ENCODE measurements at regions not wholly inside any gene's neighbourhood (a gene's known extent, or its start where the extent isn't known, plus 50 kb on each side); places are given as distances from the start of the nearest gene placed in this dataset.
A peak's percentile ranks its signal among the peaks of the same experiment; 100 is the strongest.
"Not testable (repeated sequence)": the region's sequence is repeated elsewhere in the genome, so short reads cannot be mapped to it uniquely, and the experiment has no call there.

DNA sequence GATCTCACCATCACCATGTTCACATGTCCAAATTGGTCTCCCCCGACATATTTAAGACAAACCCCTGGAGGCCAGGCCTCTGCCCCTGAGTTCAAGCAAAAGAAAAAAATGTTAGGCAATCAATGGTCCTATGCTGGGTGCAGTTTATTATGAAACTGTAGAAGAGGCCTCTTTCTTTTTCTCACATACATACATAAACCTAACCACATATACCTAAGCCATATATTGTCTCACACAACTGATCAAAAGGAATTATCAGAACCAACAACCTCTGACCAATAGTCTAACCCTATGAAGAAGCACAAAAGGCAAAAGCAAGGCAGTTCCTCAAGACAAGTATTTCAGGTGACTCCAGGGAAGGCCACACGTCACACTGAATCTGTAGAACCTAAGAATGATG, 49.9 kb downstream of the ILRUN start:
- no peak for DNase-seq (ENCODE audit: low read depth, low spot score)

DNA sequence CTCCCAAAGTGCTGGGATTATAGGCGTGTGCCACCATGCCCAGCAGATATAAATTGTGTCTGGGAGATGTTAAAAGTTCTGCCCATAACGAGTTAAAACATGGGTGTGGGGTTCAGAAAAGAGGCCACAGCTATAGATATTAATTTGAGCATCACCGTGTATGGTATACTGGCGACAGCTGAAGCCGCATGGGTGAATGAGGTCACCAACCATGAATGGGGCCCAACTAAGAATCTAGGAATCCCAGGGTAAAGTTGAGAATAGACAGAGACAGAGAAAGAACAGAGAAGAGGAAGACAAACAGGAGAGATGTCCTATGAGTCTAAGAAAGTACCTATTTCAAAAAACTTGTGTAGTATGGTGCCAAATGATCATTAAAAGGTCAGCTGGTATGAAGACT, 50.9 kb downstream of the ILRUN start:
- in situ Hi-C loops (cut with HindIII; ENCODE audit: low pct_unique_long_range_greater_than_20kb, low sequenced_read_pairs): no loop called here
- no peak for DNase-seq (ENCODE audit: low read depth, low spot score)

More for the DNA sequence above, 49.9 kb downstream of the ILRUN start:
- in situ Hi-C loops (cut with HindIII; ENCODE audit: low pct_unique_long_range_greater_than_20kb, low sequenced_read_pairs): no loop called here

- no peak for DNase-seq (ENCODE audit: low read depth, low spot score)
- in situ Hi-C loops (cut with HindIII; ENCODE audit: low pct_unique_long_range_greater_than_20kb, low sequenced_read_pairs): no loop called here
Observed at GRCh38 chr6:34644716-34645115, 51.9 kb downstream of the ILRUN start.

DNA sequence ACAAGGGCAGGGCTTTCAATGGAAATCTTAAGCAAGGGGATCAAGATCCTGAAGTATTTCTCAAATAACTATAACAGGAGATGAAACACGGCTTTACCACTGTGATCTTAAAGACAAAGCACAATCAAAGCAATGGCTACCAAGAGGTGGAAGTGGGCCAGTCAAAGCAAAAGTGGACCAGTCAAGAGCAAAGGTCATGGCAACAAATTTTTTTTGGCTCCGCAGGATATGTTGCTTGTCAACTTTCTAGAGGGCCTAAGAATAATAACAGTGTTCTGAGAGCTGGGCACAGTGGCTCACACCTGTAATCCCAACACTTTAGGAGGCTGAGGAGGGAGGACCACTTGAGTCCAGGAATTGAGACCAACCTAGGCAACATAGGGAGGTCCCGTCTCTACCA, 54.1 kb downstream of the ILRUN start:
- DNase-seq (ENCODE audit: low read depth, low spot score): no peak
- in situ Hi-C loops (cut with HindIII; ENCODE audit: low pct_unique_long_range_greater_than_20kb, low sequenced_read_pairs): no loop called here

DNA sequence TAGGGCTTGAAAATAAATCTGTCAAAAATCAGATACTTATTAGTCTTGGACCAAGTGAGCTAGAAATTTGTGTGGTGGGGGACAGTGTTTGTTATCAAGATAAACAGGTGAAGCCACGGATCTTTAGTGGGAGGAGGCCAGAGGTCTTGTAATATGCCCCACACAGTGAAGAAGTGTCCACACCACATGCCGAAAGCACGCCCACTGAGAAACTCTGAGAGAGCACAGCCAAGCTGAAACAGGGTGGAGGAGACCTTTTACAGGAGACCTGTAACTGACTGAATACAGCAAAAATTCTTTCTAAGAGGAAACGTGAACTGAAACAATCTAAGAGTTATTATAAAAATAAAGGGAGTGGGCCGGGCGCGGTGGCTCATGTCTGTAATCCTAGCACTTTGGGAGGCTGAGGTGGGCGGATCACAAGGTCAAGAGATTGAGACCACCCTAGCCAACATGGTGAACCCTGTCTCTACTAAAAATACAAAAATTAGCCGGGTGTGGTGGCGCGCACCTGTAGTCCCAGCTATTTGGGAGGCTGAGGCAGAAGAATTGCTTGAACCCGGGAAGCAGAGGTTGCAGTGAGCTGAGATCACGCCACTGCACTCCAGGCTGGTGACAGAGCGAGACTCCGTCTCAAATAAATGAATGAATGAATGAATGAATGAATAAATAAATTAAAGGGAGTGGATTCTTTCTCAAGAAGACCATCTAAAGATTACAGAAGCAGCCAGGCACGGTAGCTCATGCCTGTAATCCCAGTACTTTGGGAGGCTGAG, 56.3 kb downstream of the ILRUN start:
- in situ Hi-C loops (cut with HindIII; ENCODE audit: low pct_unique_long_range_greater_than_20kb, low sequenced_read_pairs): not testable (repeated sequence)

DNA sequence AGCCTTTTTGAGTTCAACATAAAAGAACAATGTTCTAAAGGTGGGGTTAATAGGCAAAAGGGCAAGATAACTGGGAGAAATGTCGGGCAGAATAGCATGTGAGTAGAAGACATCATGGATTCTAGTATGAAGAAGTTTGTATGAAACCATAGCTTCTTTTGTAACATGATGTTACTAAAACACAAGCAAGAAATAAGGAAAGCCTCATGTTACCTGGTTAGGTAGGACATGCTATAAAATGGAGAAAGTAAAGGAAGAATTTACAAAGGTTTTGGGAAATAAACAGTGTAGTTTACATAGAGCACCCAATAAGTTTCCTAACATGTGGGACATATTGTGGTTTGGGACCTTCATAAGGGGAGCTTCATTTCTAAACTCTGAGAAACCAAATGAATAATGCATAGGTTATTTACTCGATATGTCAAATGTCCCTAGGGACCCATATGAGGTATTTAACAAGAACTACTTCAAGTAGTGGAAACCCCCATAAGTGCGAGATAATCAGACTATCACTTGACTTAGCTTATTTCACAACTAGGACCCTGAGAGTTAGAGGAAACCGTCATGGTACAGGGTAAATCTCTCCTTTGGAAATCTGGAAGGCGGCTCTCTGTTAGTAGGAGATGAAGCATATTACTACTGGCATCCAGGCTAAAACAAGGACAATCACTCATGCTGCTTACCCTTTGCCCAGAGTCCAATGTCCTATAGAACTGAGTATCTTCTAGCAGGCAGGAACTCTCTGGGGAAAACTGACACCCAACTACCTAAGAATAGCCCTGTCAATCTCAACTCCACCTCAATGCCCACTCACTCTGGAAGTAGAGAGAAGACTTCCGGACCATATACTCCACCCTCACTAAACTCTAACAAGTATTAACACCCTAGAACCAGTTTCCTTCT, 57.5 kb downstream of the ILRUN start:
- in situ Hi-C loops (cut with HindIII; ENCODE audit: low pct_unique_long_range_greater_than_20kb, low sequenced_read_pairs): no loop called here
- no peak for DNase-seq (ENCODE audit: low read depth, low spot score)

More for the DNA sequence above, 56.3 kb downstream of the ILRUN start:
- DNase-seq (ENCODE audit: low read depth, low spot score): not testable (repeated sequence)

DNA sequence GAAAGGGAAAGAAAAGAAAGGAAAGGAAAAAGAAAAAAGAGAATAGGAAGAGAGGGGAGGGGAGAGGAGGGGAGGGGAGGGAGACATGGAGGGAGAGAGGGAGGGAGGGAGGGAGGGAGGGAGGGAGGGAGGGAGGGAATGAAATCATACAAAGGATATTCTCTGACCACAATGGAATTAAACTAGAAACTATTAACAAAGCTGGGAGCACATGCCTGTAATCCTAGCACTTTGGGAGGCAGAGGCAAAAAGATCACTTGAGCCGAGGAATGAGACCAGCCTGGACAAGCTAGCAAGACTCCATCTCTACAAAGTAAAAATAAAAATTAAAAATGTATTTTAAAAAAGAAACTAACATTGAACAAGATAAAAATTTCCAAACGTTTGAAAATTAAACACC, 62.8 kb downstream of the ILRUN start:
- in situ Hi-C loops (cut with HindIII; ENCODE audit: low pct_unique_long_range_greater_than_20kb, low sequenced_read_pairs): no loop called here
- DNase-seq (ENCODE audit: low read depth, low spot score): no peak

GRCh38 chr6:34633256-34633655, 63.3 kb downstream of the ILRUN start:
- in situ Hi-C loops (cut with HindIII; ENCODE audit: low pct_unique_long_range_greater_than_20kb, low sequenced_read_pairs): no loop called here
- DNase-seq (ENCODE audit: low read depth, low spot score): no peak

- DNase-seq (ENCODE audit: low read depth, low spot score): peak; percentile 24
- in situ Hi-C loops (cut with HindIII; ENCODE audit: low pct_unique_long_range_greater_than_20kb, low sequenced_read_pairs): no loop called here
Observed at GRCh38 chr6:34630040-34630439, 66.5 kb downstream of the ILRUN start.

- in situ Hi-C loops (cut with HindIII; ENCODE audit: low pct_unique_long_range_greater_than_20kb, low sequenced_read_pairs): no loop called here
- no peak for DNase-seq (ENCODE audit: low read depth, low spot score)
Observed at GRCh38 chr6:34627296-34627695, 69.3 kb downstream of the ILRUN start.

DNA sequence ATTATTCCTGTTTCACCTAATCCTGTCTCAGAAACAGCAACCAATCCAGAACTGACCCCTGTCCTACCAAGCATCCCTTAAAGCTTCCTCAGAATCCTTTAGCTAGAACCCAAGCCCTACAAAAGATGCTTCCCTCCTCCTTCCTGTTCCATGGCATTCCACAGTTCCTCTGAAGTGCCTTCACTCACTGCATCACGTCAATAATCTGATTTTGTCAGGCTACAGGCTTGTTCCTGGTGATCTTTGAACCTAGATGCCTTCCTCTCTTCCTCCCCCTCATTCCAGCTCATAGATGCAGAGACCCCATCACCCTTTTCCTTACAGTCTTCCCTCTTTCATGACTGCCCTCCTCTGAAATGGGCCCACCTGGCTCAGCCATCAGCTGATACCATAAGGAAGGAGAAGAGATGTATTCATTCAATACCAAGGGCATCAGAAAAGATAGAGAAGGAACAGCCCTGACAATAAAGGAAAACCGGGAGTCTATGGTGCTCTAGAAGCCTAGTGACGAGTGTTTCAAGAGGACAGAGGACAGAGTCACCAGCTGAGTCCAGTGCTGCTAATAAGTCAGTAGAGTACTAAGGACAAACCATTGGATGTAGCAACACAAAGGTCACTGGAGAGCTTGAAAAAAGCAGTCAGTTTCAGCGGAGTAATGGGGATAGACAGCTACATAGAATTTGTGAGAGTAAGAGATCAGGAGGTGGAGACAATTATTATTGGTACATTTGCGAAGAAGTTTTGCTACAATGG, 62.5 kb upstream of the SPDEF start:
- in situ Hi-C loops (cut with HindIII; ENCODE audit: low pct_unique_long_range_greater_than_20kb, low sequenced_read_pairs): no loop called here
- DNase-seq (ENCODE audit: low read depth, low spot score): no peak

DNA sequence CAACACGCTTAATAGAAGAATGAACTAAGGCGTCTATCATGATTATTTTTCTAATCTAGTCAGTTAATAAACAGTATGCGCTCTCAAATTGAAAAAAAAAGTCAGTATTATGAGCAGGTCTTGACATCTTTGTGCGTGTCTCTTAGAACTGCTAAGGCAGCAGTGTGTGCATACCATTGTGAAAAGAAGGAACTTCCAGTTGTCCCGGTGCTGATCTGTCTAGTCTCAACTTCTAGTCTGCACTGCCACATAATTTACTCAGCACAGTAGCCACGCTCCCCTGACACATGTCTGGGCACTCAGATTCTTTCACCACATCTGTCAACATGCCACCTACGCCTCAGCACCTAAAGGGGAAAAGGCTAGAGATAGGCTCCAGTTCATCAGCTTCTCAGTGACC, 61.1 kb upstream of the SPDEF start:
- DNase-seq (ENCODE audit: low read depth, low spot score): no peak
- in situ Hi-C loops (cut with HindIII; ENCODE audit: low pct_unique_long_range_greater_than_20kb, low sequenced_read_pairs): no loop called here

DNA sequence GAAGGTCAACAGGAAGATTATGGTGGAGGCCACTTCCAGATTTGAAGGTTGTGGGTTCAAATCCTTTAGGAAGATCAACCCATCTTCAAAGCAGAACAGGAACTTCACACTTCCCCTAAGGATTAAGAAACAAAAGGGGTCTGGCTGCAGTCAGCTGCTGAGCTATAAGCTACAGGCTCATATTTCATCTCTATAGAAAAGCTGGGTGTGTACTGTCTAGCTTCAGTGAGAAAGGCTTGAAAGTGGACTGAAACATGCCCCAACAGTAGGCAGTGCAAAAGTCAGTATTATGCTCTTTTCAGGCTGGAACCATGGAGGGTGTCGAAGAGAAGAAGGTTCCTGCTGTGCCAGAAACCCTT, 60.1 kb upstream of the SPDEF start:
- in situ Hi-C loops (cut with HindIII; ENCODE audit: low pct_unique_long_range_greater_than_20kb, low sequenced_read_pairs): no loop called here
- no peak for DNase-seq (ENCODE audit: low read depth, low spot score)

GRCh38 chr6:34615574-34616226, 59.6 kb upstream of the SPDEF start:
- in situ Hi-C loops (cut with HindIII; ENCODE audit: low pct_unique_long_range_greater_than_20kb, low sequenced_read_pairs): no loop called here
- DNase-seq (ENCODE audit: low read depth, low spot score): no peak

DNA sequence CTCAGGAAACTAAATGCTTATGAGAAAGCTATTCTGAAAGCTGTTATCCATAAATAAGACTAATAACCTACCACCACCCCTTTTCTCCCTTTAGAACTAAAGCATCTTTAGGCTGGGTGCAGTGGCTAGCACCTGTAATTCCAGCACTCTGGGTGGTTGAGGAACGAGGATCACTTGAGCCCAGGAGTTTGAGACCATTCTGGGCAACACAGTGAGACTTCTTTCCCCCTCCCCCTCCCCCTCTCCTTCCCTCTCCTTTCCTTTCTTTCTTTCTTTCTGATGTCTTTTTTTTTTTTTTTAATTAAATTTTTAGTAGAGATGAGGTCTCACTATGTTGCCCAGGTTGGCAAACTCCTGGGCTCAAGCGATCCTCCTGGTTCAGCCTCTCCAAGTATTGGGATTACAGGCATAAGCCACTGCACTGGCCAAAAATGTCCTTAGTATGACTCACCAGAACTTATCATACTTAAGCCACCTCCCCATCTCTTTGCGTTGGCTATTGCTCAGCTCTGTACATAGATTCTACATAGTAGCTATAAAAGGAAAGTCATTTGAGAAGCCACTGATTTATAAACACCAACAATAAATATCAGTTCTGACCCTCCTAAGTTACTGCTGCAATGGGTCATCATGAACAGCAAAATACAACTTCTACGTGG, 54.8 kb upstream of the SPDEF start:
- DNase-seq (ENCODE audit: low read depth, low spot score): no peak
- in situ Hi-C loops (cut with HindIII; ENCODE audit: low pct_unique_long_range_greater_than_20kb, low sequenced_read_pairs): no loop called here

DNA sequence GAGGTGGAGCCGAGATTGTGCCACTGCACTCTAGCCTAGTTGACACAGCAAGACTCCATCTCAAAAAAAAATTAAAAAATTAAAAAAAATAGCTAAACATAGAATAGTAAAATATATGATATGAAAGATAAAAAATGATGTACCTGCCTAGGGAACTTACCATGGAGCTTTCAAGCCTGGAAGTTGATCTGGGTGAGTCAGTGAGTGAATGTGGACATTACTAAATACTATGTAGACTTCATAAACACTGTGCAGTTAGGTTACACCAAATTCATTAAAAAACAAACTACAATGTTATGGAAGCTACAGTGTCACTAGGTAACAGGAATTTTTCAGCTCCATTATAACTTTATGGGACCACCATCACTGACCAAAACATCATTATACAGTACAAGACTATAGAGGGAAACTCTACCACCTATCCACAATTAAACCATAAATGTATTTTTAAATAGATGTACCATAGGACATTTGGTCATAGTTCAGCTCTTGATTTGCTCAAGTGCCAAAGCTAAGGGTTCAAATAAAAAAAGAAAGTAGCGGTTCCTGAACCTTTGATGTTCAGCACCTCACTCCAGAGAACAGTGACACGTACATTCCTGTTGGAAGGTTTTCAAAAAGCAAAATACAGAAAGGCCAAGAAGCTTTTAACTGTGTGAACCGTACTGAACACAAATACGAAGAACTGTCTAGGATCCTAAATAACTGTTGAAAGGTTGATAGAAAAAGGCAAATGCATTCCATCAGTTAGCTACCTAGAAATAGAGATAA, 52.4 kb upstream of the SPDEF start:
- in situ Hi-C loops (cut with HindIII; ENCODE audit: low pct_unique_long_range_greater_than_20kb, low sequenced_read_pairs): no loop called here
- DNase-seq (ENCODE audit: low read depth, low spot score): no peak

All from SK-MEL-5 (cell line).